GM12872 (cell line): ENCODE measurements at regions not wholly inside any gene's neighbourhood (a gene's known extent, or its start where the extent isn't known, plus 50 kb on each side); places are given as distances from the start of the nearest gene placed in this dataset.

Experiments
- TF ChIP-seq, protein P1 (sequence below): IDR thresholded peaks from 3 replicates; pipeline ENCODE4 v1.5.1; 2011; ENCODE audit warnings: low read depth, mild to moderate bottlenecking, low read length, moderate library complexity; ENCODE audit not compliant: insufficient read depth

DNA sequence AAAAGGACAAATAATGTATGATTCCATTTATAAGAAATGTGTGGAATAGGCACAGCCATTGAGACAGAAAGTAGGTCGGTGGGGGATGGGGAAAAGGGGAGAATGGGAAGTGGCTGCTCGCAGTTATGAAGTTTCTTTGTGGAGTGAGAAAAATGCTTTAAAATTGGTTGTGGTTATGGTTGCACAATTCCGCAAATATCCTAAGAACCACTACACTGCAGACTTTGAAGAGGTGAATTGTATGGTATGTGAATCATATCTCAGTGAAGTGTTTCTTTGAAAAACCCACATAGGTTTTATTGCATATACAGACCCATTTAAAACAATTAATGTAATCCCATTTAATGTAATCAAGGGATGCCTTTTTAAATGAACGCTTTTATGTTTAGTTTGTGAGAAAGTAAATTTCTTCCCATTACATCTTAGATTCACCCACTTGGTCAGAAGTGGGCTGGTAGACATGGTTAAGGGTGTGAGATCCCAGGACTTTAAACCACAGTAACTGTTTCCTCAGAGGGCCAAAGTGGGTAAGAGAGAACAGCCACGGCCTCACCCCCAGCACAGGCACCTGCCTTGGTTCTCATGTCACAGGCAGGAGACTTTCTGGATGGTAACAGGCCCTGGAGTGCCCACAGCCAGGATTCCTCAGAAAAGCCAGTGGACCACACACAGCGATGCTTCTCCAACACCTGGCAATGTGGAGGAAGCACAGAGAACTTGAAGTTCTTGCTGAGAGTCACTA, 119.3 kb upstream of the GJB6 start:
- TF ChIP-seq, protein P1, sequence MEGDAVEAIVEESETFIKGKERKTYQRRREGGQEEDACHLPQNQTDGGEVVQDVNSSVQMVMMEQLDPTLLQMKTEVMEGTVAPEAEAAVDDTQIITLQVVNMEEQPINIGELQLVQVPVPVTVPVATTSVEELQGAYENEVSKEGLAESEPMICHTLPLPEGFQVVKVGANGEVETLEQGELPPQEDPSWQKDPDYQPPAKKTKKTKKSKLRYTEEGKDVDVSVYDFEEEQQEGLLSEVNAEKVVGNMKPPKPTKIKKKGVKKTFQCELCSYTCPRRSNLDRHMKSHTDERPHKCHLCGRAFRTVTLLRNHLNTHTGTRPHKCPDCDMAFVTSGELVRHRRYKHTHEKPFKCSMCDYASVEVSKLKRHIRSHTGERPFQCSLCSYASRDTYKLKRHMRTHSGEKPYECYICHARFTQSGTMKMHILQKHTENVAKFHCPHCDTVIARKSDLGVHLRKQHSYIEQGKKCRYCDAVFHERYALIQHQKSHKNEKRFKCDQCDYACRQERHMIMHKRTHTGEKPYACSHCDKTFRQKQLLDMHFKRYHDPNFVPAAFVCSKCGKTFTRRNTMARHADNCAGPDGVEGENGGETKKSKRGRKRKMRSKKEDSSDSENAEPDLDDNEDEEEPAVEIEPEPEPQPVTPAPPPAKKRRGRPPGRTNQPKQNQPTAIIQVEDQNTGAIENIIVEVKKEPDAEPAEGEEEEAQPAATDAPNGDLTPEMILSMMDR, result no peak

DNA sequence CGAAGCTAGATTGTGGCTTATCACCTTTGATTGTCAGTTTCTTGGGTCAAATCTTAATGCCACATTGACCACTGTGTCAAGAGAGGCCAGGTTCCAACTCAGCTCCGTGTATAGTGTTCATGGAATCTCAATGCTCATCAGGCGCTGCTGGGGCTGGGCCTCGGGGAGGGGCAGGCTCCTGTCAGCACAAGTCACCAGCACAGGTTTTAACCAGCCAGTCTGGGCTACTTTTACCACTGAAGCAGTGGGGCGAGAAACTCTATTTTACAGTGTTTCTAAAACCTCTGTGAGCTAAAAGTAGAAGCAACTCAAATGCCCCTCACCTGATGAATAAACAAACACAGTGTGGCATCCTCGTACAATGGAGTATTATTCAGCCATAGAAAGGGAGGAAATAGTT, 118.7 kb upstream of the GJB6 start:
- TF ChIP-seq, protein P1, result no peak

DNA sequence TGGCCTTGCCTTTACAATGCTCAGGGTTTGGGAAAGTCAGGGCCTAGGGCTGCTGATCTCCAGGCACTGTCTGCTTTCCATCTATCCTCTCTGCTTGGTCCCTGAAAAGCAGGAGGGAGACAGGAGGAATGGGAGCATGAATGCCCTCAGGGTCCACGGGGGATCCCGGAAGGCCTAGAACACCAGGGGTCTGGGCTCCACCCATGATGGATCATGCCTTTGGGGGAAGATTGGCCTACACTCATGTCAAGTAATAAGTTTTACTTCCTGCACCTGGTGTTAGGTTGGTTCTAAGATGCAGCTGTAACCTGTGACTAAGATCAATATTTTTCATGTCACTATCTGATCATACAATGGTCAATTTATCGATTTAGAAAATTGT, 118.3 kb upstream of the GJB6 start:
- TF ChIP-seq, protein P1, result no peak

DNA sequence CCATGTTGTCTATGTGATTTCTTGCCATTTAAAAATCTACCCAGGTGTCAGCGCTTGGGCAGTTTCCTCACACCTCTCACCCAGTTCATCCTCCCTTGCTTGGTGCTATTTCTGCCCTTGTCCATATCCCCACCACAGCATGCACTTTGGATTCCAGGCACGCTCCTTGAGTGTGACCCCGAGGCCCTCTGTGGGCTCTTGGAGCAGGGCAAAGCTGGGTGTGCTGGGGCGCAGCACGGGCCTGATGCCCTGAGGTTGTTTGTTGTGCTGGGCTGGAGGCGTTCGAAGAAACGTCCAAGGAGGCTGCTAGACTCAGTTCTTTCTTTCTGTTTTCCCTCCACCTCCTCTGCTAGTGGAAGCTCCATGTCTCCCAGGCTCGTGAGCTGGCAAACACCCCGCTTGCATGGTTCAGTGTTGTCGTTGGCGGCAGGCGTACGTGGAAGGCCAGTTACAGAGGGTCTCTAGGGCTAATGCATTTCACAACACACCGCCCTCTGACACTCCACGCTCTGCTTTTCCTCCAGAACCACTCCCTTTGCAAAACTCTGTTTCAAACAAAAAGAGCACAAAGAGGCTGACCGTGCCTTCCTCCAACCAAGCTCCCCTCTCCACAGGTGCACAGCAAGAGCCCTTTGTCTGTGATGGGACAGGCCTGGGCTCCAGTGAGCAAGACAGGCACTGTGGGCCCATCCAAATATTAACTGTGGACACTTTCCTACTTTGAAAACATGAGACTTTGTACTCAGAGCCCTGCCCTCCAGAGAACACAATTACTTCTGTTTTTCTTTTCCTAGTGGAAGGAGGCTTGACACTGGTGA, 117.7 kb upstream of the GJB6 start:
- TF ChIP-seq, protein P1, result no peak

DNA sequence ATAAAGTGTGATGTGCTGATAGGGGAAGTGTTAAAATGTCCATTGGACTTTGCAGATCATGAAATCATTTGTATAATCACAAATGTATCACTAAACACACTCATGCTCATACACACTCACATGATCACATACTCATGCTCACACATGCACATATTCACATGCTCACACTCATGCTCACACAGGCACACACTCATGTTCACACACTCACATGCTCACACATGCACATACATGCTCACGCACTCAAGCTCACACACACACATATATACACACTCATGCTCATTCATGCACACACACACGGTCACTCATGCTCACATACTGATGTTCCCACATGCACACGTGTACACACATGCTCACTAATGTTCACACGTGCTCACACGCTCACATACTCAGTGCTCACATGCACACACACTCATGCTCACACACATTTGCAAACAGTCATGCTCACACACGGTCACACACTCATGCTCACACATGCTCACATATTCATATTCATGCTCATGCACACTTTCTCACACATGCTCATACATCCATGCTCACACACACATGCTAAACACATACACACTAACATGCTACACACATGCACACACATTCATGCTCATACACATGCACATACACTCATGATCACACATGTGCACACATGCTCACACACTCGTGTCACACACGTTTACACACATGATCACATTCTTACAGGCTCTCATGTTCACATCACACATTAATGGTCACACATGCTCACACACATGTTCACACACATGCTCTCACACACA, 116.7 kb upstream of the GJB6 start:
- TF ChIP-seq, protein P1, result no peak

DNA sequence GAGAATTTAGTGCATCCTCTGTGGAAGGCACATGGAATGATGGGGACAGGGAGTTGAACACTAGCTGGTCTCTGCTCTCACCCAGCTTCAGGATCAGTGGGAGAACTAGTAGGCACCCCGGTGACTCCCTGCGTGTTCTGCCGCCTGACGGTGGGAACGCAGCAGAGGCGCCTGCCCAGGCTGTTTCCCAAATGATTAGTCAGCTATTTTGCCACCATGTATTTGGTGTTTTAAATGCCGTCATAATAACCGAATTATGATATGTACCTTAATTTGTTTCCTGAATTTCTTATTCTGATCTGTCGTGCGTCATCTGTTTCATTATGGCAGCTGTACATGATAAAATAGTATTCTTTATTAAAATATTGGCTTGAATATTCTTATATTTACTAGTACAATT, 115.9 kb upstream of the GJB6 start:
- TF ChIP-seq, protein P1, result no peak

DNA sequence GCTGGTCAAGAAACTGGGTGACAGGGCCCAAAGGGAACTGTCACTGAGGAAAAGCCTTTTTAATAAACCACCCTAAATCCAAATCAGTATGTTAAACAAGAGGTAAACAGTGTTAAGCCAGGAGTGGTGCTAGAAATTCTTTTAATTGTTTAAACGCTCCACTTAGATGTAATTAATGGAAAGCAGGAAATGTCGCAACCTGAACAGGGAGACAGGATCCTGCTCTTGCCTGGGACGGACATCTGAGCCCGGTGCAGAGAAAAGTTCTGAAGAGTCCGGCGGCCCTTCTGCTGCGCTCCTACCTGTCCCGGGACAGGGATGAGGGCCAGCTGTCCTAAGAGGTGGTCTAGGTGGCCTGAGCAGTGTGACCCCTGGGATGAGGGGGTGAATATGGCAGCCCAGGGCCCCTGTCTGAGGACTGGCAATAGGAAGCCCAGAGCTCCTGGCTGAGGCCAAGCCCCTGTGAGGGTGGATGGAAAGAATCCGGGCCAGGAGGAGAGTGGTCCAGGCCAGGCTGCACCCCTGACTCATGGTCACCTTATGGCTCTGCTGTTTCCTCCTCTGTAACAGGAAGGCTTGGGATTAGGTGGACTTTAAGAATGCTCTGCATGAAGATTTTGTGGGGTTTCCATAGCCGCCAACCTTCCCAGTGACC, 112.8 kb upstream of the GJB6 start:
- TF ChIP-seq, protein P1, result no peak
